HCT116 (cell line): ENCODE measurements at regions not wholly inside any gene's neighbourhood (a gene's known extent, or its start where the extent isn't known, plus 50 kb on each side); places are given as distances from the start of the nearest gene placed in this dataset.
A peak's percentile ranks its signal among the peaks of the same experiment; 100 is the strongest.

Experiments
- EZH2phosphoT487 ChIP-seq: fragments of 200-600 bp; IDR thresholded peaks from 2 replicates; pipeline ENCODE4 v1.6.1; 2018; ENCODE audit warnings: antibody characterized with exemption, borderline replicate concordance
- POLR2AphosphoS5 ChIP-seq: IDR thresholded peaks from 2 replicates; pipeline ENCODE4 v1.6.1; 2011; ENCODE audit warnings: mild to moderate bottlenecking, low read depth, low read length, moderate library complexity
- SIN3A ChIP-seq: IDR thresholded peaks from 2 replicates; pipeline ENCODE4 v1.6.1; 2012; ENCODE audit warnings: low read depth
- SRF ChIP-seq: IDR thresholded peaks from 2 replicates; pipeline ENCODE4 v1.6.1; 2012; ENCODE audit warnings: low read depth
- ZFX ChIP-seq: fragments of 450-650 bp; IDR thresholded peaks from 2 replicates; pipeline ENCODE4 v1.6.1; 2017
- TF ChIP-seq, protein P1 (sequence below), 3 experiments: fragments of 200-600 bp in 1 of 3; sonication (generic) in 1 of 3; IDR thresholded peaks in 2 of 3; conservative IDR thresholded peaks in 1 of 3; 2 replicates each; pipeline ENCODE4 v1.5.1; 2012 to 2017; ENCODE audit warnings: low read depth in 2 of 3, low read length in 2 of 3, antibody characterized with exemption in 1 of 3, borderline replicate concordance in 1 of 3, control low read depth in 1 of 3, mild to moderate bottlenecking in 1 of 3, mixed read lengths in 1 of 3, mixed run types in 1 of 3, moderate library complexity in 1 of 3; ENCODE audit not compliant: insufficient read depth in 1 of 3

GRCh38 chr10:88114368-88114767, 250.9 kb downstream of the PTEN start:
- TF ChIP-seq SIN3A, result no peak
- TF ChIP-seq, protein P1, sequence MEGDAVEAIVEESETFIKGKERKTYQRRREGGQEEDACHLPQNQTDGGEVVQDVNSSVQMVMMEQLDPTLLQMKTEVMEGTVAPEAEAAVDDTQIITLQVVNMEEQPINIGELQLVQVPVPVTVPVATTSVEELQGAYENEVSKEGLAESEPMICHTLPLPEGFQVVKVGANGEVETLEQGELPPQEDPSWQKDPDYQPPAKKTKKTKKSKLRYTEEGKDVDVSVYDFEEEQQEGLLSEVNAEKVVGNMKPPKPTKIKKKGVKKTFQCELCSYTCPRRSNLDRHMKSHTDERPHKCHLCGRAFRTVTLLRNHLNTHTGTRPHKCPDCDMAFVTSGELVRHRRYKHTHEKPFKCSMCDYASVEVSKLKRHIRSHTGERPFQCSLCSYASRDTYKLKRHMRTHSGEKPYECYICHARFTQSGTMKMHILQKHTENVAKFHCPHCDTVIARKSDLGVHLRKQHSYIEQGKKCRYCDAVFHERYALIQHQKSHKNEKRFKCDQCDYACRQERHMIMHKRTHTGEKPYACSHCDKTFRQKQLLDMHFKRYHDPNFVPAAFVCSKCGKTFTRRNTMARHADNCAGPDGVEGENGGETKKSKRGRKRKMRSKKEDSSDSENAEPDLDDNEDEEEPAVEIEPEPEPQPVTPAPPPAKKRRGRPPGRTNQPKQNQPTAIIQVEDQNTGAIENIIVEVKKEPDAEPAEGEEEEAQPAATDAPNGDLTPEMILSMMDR (IDR thresholded peaks at IDR 0.05 in 2 of 3, conservative IDR thresholded peaks at IDR 0.05 in 1 of 3; ENCODE audit: borderline replicate concordance in 1 of 3, insufficient read depth in 1 of 3, low read depth in 2 of 3, low read length in 2 of 3), result peak; percentile 61 to 69 (median 63); a peak in 5 of 6 replicates
- TF ChIP-seq EZH2phosphoT487, result no peak
- no peak for TF ChIP-seq POLR2AphosphoS5
- no peak for TF ChIP-seq SRF
- no peak for TF ChIP-seq ZFX
